GM12878 (cell line): ENCODE measurements at regions not wholly inside any gene's neighbourhood (a gene's known extent, or its start where the extent isn't known, plus 50 kb on each side); places are given as distances from the start of the nearest gene placed in this dataset.

ENCODE experiments used
- ATAC-seq: fragments of 200-7000 bp; cut with Tn5 transposase; 3 replicates; pipeline ENCODE4 v1.9.1; 2020; ENCODE audit warnings: mild to moderate bottlenecking, moderate library complexity
- BruUV-seq: library from RNA; stranded (reverse); fragments of 400-500 nt; replicated peaks from 2 replicates; lab custom pipeline; 2021; lab: Mats Ljungman, UMichigan
- CTCF ChIA-PET: fragments of 300-600 bp; sonication (Branson Sonifier 250); formaldehyde crosslinking; extraction: SDS; loops from one replicate; lab custom pipeline; 2021; ENCODE audit warnings: inconsistent platforms; lab: Yijun Ruan, JAX
- POLR2A ChIA-PET: fragments of 350-600 bp; formaldehyde crosslinking; extraction: SDS; loops from one replicate; lab custom pipeline; 2021; ENCODE audit warnings: inconsistent platforms; lab: Charles Lee
- RAD21 ChIA-PET: fragments of 300-600 bp; sonication (Branson Sonifier 250); formaldehyde crosslinking; loops from one replicate; lab custom pipeline; 2023; ENCODE audit warnings: antibody characterized with exemption; ENCODE audit not compliant: unreplicated experiment; lab: Charles Lee
- SMC1A ChIA-PET: fragments of 300-600 bp; sonication (Branson Sonifier 250); formaldehyde crosslinking; loops from one replicate; lab custom pipeline; 2023; ENCODE audit not compliant: unreplicated experiment, uncharacterized antibody; lab: Charles Lee
- DNase-seq: peaks from one replicate; pipeline ENCODE4 v3.0.0-alpha.2; 2011; ENCODE audit warnings: low read depth, low spot score
- FAIRE-seq: peaks from 3 replicates; lab custom pipeline; 2011; peaks lifted over from hg19 to GRCh38; lab: Jason Lieb, UNC
- H2AFZ ChIP-seq: 2 replicates; pipeline ENCODE4 v1.6.0; 2011; ENCODE audit warnings: low read depth, low read length, control low read depth; ENCODE audit not compliant: control insufficient read depth
- H3K27ac ChIP-seq: 2 replicates; pipeline ENCODE4 v1.5.1; 2011; ENCODE audit warnings: control low read depth; ENCODE audit not compliant: control insufficient read depth, insufficient read depth
- H3K27me3 ChIP-seq, 2 experiments: replicated peaks in 1 of 2; 2 replicates each; pipeline versions ENCODE4 v1.6.0 to v1.6.1; 2011; ENCODE audit warnings: low read length in 1 of 2; ENCODE audit not compliant: control insufficient read depth in 2 of 2, insufficient read depth in 2 of 2
- H3K36me3 ChIP-seq, 2 experiments: 2 replicates each; pipeline ENCODE4 v1.5.1; 2011; ENCODE audit warnings: low read length in 1 of 2; ENCODE audit not compliant: control insufficient read depth in 2 of 2, insufficient read depth in 2 of 2
- H3K4me1 ChIP-seq: 2 replicates; pipeline ENCODE4 v1.6.1; 2011; ENCODE audit warnings: mild to moderate bottlenecking, low read length, moderate library complexity, mixed read lengths; ENCODE audit not compliant: control insufficient read depth, insufficient read depth
- H3K4me2 ChIP-seq: 2 replicates; pipeline ENCODE4 v1.6.0; 2011; ENCODE audit warnings: control low read depth; ENCODE audit not compliant: control insufficient read depth, insufficient read depth
- H3K4me3 ChIP-seq: fragments of 200-600 bp; sonication (generic); 2 replicates; pipeline ENCODE4 v1.5.1; 2016
- H3K79me2 ChIP-seq: 2 replicates; pipeline ENCODE4 v1.6.0; 2011; ENCODE audit warnings: low read length; ENCODE audit not compliant: control insufficient read depth, insufficient read depth
- H3K9ac ChIP-seq: 2 replicates; pipeline ENCODE4 v1.8.0; 2011; ENCODE audit warnings: low read length, control low read depth, mixed read lengths; ENCODE audit not compliant: control insufficient read depth, insufficient read depth
- H3K9me3 ChIP-seq: replicated peaks from 3 replicates; pipeline ENCODE4 v1.5.1; 2011; ENCODE audit warnings: mild to moderate bottlenecking, low read length; ENCODE audit not compliant: control insufficient read depth, insufficient read depth
- H4K20me1 ChIP-seq: 2 replicates; pipeline ENCODE4 v1.6.0; 2011; ENCODE audit not compliant: control insufficient read depth, insufficient read depth
- BHLHE40 ChIP-seq, 2 experiments: fragments of 450-650 bp in 1 of 2; IDR thresholded peaks; 2 replicates each; pipeline ENCODE4 v1.6.1; 2011 to 2017; ENCODE audit warnings: low read depth in 2 of 2, borderline replicate concordance in 1 of 2, improper control_type of control experiment in 1 of 2, low read length in 1 of 2, mild to moderate bottlenecking in 1 of 2
- CEBPZ ChIP-seq: fragments of 150-350 bp; IDR thresholded peaks from 2 replicates; pipeline ENCODE4 v1.6.1; 2016; ENCODE audit warnings: low read depth, low read length
- CREM ChIP-seq: IDR thresholded peaks from 2 replicates; pipeline ENCODE4 v1.6.1; 2014; ENCODE audit warnings: antibody characterized with exemption, low read depth
- NFXL1 ChIP-seq: fragments of 450-650 bp; IDR thresholded peaks from 2 replicates; pipeline ENCODE4 v1.6.1; 2017; ENCODE audit warnings: antibody characterized with exemption, mild to moderate bottlenecking, borderline replicate concordance
- RCOR1 ChIP-seq: conservative IDR thresholded peaks from 2 replicates; pipeline ENCODE4 v1.6.1; 2012; ENCODE audit warnings: low read depth, low read length, improper control_type of control experiment
- SIN3A ChIP-seq: IDR thresholded peaks from 2 replicates; pipeline ENCODE4 v1.6.1; 2012; ENCODE audit warnings: low read depth, low read length, improper control_type of control experiment
- ZNF274 ChIP-seq: IDR thresholded peaks from one replicate; pipeline ENCODE4 v1.8.0; 2011; ENCODE audit not compliant: insufficient read length, insufficient read depth
- WGBS: methylation state at CpG from one replicate; pipeline ENCODE4 v1.1.6; 2016; ENCODE audit warnings: low lambda C conversion rate; ENCODE audit not compliant: insufficient replicate concordance, insufficient coverage; ENCODE audit errors: missing lambda C conversion rate; 5-methylcytosine and 5-hydroxymethylcytosine counted together
- in situ Hi-C: fragments of 300-500 bp; cut with MboI; formaldehyde crosslinking; loops from 9 replicates; pipeline ENCODE4 v1.14.3; 2018; ENCODE audit warnings: mixed read lengths
- intact Hi-C: fragments of 100-400 bp; cut with micrococcal nuclease; formaldehyde crosslinking; loops from one replicate; pipeline ENCODE4 v1.14.2; 2022; ENCODE audit not compliant: unreplicated experiment

GRCh38 chr6:62808565-62809293 is 402.5 kb upstream of the FKBP1C start:
- Histone ChIP-seq H3K9ac (no peak overlapping the region), H3K27me3 (no peaks in the 10 kb centered on the region), H2AFZ (no peak overlapping the region), H3K4me3 (no peak overlapping the region), H3K9me3 (no peaks in the 10 kb centered on the region), H4K20me1 (no peaks in the 10 kb centered on the region), H3K4me2 (no peak overlapping the region), H3K27ac (no peak overlapping the region), H3K36me3 (no peaks in the 10 kb centered on the region), H3K79me2 (no peaks in the 10 kb centered on the region), H3K4me1 (no peaks in the 10 kb centered on the region)
- SMC1A ChIA-PET: interaction anchor here (0.9 kb wide), 1 partner anchor 15 kb away, joined by 3 read pairs; no protein-coding TSS in a partner anchor
- RAD21 ChIA-PET: no interaction called here
- DNase-seq (no peak), FAIRE-seq (no peak), ATAC-seq (peak; percentile 42; the same call in 2 of the 3 replicates)
- intact Hi-C loops: no loop called here
- CTCF ChIA-PET: no interaction called here
- TF ChIP-seq CEBPZ: no peak
- no peak for TF ChIP-seq BHLHE40 (IDR thresholded peaks at IDR 0.05; ENCODE audit: borderline replicate concordance in 1 of 2, low read depth in 2 of 2, low read length in 1 of 2)
- TF ChIP-seq ZNF274: no peak
- no peak for TF ChIP-seq SIN3A
- no peak for TF ChIP-seq NFXL1
- TF ChIP-seq RCOR1: no peak
- no peak for TF ChIP-seq CREM
- in situ Hi-C loops: no loop called here
- POLR2A ChIA-PET: no interaction called here
- 0% methylated on average over 1 of the region's 1 CpG for WGBS
- no TSS peak for BruUV-seq
